HG03354 (cell line): ENCODE measurements at regions not wholly inside any gene's neighbourhood (a gene's known extent, or its start where the extent isn't known, plus 50 kb on each side); places are given as distances from the start of the nearest gene placed in this dataset.

Source experiments
- ATAC-seq: cut with Tn5 transposase; IDR thresholded peaks from one replicate; pipeline ENCODE4 v1.9.1; 2021; ENCODE audit warnings: mild to moderate bottlenecking; ENCODE audit not compliant: unreplicated experiment, poor library complexity, severe bottlenecking

DNA sequence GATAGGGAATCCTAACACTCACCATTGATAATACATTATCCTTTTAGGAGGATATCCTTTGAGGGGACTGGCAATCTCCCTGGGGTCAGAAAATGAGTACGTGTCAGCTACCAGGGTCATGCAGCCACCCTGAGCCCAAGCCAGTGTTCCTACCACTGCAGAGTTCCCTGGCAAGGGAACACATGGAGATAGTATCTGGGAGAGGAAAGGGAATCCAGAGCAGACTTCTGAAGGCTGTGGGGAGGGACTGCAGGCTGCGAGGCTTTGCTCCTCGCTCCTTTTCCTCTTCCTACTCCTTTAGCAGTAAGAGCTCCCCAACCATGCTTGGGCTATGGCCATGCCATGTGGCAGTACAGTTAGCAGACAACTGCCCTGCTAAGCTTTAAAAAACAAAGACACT lies 62.9 kb upstream of the TJP1 start:
- ATAC-seq = no peak

DNA sequence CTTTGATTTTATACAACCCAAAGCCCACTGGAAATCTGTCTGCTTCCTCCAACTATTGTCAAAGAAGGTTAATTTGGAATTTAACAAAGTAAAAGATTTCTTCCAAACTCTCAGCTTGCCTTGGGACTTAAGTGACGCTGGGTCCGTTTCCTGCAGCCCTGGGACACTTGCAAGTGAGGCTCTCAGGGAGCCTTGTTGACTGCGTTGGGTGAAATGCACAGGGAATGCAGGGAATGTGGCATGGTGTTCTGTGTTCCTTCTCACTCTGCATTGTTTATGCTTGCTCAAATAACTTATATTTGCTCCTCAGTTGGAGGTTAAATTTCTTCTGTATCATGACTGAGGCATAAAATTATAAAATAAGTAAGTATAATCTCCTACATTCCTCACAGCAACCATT lies 60.9 kb upstream of the TJP1 start:
- ATAC-seq = no peak

DNA sequence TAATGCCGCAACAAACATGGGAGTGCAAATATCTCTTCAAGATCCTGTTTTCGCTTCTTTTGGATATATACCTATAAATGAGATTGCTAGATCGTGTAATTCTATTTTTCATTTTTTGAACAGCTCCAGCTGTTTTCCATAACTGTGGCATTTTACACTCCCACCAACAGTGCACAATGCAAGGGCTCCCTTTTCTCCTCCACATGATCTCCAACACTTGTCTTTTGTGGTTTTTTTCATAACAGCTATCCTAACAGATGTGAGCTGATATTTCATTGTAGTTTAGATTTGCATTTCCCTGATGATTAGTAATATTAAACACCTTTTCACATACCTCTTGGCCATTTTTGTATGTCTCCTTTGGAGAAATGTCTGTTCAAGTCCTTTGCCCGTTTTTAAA lies 58.6 kb upstream of the TJP1 start:
- no peak for ATAC-seq

DNA sequence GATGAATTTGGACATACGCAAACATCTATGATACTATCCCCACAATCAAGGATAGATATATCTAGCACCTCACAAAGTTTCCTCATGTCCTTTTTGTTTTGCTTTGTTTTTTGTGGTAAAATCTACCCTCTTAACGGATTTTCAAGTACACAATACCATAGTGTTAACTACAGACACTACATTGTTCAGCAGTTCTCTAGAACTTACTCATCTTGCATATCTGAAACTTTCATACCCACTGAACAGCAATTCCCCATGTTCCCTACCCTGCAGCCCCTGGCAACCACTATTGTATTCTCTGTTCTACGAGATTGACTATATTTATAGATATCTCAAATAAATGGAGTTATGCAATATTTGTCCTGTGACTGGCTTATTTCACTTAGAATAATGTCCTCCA lies 58.1 kb upstream of the TJP1 start:
- no peak for ATAC-seq

DNA sequence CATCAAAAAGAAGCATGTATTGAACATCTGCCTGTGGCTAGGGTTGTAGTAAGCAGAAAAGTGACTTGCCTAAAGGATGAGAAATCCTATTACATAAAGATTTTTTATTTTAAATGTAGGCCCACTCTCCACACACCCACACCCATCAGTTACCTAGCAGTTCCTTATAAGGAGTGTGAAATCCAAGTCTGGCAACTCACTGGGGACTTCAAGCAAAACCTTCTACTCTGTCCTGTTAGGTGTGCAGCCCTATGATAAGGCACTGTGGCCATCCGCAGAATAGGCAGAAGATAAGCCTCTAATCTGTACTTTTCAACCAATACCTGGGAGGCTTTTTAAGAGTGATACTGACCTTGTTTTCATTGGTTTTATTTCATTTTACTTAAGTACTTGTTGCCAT lies 52.7 kb upstream of the TJP1 start:
- ATAC-seq = no peak

DNA sequence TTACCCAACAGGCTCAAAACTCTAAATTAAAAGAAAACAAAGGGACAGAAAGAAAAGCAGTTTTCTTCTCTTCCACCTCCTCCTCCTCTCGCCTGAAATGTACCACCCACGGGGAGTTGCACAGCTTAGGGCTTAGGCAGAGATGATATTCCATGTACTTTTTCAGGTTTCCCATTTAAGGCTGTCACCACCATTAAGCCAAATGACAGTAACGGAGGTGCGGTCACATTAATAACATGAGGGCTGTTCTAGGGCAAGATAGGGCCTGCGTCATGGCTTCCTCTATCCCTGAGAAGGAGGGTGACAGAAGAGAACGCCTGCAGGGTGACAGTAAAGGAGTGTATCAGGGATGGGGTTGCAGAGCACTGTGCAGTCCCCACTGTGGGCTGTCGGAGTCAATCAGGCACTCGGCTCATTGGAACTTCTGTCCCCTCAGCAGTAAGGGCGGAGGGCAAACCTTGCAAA lies 51.7 kb upstream of the TJP1 start:
- no peak for ATAC-seq

DNA sequence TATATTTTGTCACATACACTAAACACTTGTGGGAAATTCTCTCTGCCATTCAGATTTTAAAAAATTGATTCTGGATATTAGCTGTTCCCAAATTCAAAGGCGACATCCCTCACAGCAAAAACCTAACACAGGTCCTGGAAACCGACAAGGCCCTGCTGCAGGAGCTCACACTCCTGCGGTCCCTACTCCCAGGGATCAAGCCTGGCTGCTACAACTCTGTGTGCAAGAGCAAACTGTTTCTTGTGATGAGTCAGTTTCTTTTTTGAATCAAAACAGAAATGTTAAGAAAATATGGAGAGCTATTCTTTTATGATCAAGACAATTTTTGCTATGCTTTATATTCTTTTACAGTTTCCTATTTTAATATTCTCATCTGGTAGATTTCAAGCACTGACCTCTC lies 51.0 kb upstream of the TJP1 start:
- no peak for ATAC-seq

DNA sequence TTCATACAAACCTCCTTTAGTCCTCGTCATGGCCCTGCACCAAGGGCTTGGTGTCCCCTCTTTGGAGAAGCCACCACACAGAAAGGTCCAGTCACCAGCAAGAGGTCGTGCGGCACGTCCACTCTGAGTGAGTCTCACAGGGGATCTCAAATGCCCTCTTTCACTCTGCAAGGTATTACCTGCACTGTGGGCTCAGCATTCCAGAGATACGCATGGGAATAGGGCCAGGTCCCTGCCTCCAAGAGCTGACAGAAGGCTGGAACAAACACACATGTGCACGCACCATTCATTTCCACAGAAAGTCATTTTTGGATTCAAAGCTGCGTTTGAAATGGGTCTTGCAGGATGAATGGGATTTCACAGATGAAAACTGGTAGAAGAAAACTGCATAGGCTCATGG lies 50.4 kb upstream of the TJP1 start:
- no peak for ATAC-seq
